Thyroid gland (tissue), 4 donors: ENCODE measurements at regions not wholly inside any gene's neighbourhood (a gene's known extent, or its start where the extent isn't known, plus 50 kb on each side); places are given as distances from the start of the nearest gene placed in this dataset.

Source experiments
- DNase-seq, 2 donors: peaks; one replicate each; pipeline ENCODE4 v3.0.0-alpha.2; 2019
- H3K27ac ChIP-seq, 3 donors: fragments of 200-600 bp; sonication (generic); 1 replicate in 2 of 3; 2 replicates in 1 of 3; pipeline ENCODE4 v1.5.1; 2016 to 2019; ENCODE audit warnings: mild to moderate bottlenecking in 1 of 3, moderate library complexity in 1 of 3
- H3K27me3 ChIP-seq: fragments of 200-600 bp; sonication (generic); one replicate; pipeline ENCODE4 v1.5.1; 2019
- H3K36me3 ChIP-seq, 2 donors: fragments of 200-600 bp; sonication (generic); one replicate each; pipeline ENCODE4 v1.5.1; 2016 to 2019
- H3K4me1 ChIP-seq, 2 donors: fragments of 200-600 bp; sonication (generic); one replicate each; pipeline ENCODE4 v1.5.1; 2017 to 2019
- H3K4me3 ChIP-seq, 3 donors: fragments of 200-600 bp; sonication (generic); replicated peaks in 1 of 3; 1 replicate in 2 of 3; 2 replicates in 1 of 3; pipeline ENCODE4 v1.5.1; 2016; ENCODE audit warnings: mild to moderate bottlenecking in 1 of 3
- H3K9me3 ChIP-seq: fragments of 200-600 bp; sonication (generic); one replicate; pipeline ENCODE4 v1.5.1; 2017
- POLR2A ChIP-seq, 2 donors: fragments of 450-650 bp; IDR thresholded peaks; one replicate each; pipeline ENCODE4 v1.6.1; 2017; ENCODE audit warnings: antibody characterized with exemption in 2 of 2, mild to moderate bottlenecking in 2 of 2, moderate library complexity in 1 of 2
- WGBS, 2 donors: methylation state at CpG; one replicate each; pipeline ENCODE4 v1.1.5; 2017; 5-methylcytosine and 5-hydroxymethylcytosine counted together
- intact Hi-C: fragments of 100-400 bp; cut with DNase I; formaldehyde crosslinking; loops from one replicate; pipeline ENCODE4 v1.15.1; 2023
- TF ChIP-seq, protein P1 (sequence below), 6 experiments: fragments of 200-600 bp in 3 of 6; fragments of 450-650 bp in 3 of 6; sonication (generic) in 3 of 6; IDR thresholded peaks; one replicate each; pipeline ENCODE4 v1.5.1; 2016 to 2019; ENCODE audit warnings: antibody characterized with exemption in 6 of 6, mild to moderate bottlenecking in 2 of 6, inconsistent platforms in 1 of 6, moderate library complexity in 1 of 6

DNA sequence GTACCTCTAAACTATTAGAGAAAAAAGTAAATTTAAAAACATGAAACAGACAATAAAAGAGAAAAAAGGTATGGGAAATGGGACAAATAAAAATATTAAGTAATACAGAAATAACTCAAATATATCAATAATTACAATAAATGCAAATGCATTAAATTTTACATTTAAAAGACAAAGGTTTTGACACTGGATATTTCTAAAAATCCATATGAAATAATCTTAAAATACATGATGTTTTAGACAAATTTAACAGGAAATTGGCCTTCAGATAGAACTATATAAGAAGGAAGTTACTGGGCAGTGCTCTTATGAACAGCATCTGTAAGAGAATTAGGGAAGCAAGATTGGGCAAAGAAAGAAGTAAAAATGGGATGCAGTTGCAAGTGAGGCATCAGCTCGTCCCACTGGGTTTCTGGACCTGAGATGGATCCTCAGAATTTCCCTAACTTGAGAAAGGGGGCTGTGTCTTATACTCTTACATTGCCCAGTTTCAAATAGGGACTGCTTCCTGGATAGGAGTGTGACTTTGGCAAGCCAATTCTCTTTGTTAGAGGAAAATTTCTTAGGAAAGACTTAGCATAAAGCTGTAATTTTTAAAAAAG lies 376.7 kb downstream of the SMOC2 start:
- WGBS, 2 donors: 51 to 52% methylated on average over 1 of the region's 1 CpG
- intact Hi-C loops: no loop called here
- Histone ChIP-seq H3K4me3 (no peak overlapping the region), H3K9me3 (no peaks in the 10 kb centered on the region), H3K27ac (no peak overlapping the region), H3K36me3 (no peaks in the 10 kb centered on the region), H3K27me3 (no peaks in the 10 kb centered on the region), H3K4me1 (no peaks in the 10 kb centered on the region)
- TF ChIP-seq, protein P1, sequence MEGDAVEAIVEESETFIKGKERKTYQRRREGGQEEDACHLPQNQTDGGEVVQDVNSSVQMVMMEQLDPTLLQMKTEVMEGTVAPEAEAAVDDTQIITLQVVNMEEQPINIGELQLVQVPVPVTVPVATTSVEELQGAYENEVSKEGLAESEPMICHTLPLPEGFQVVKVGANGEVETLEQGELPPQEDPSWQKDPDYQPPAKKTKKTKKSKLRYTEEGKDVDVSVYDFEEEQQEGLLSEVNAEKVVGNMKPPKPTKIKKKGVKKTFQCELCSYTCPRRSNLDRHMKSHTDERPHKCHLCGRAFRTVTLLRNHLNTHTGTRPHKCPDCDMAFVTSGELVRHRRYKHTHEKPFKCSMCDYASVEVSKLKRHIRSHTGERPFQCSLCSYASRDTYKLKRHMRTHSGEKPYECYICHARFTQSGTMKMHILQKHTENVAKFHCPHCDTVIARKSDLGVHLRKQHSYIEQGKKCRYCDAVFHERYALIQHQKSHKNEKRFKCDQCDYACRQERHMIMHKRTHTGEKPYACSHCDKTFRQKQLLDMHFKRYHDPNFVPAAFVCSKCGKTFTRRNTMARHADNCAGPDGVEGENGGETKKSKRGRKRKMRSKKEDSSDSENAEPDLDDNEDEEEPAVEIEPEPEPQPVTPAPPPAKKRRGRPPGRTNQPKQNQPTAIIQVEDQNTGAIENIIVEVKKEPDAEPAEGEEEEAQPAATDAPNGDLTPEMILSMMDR (IDR thresholded peaks at IDR 0.05): no peak
- TF ChIP-seq POLR2A (IDR thresholded peaks at IDR 0.05): no peak
- DNase-seq: no peak

DNA sequence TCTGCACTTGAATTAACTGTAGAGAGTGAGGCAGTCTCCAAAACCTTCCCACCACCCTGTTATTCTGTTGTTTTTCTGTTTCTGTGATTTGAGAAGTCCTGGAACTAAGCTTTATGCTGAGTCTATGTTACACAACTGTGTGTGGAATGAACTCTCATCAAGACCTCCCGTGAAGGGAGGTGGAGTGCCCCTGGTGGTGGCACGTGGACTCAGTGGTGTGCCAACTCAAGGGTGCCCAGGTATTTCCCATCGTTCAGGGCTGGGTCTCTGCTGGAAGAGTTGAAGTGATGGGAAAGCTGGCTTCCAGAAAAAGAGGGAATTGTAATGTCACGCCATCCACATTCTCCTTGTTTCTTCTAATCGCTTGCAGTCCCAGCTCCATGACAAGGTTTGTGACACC lies 374.2 kb downstream of the SMOC2 start:
- H3K4me1 ChIP-seq: no peaks in the 10 kb centered on the region
- WGBS, 2 donors: 55 to 56% methylated on average over 5 of the region's 5 CpGs
- peak; percentile 24 to 32 for DNase-seq
- TF ChIP-seq, protein P1 (IDR thresholded peaks at IDR 0.05): peak in 4 of 6 experiments; percentile 18 to 32 (median 30)
- no peak for TF ChIP-seq POLR2A (IDR thresholded peaks at IDR 0.05)
- H3K9me3 ChIP-seq: no peaks in the 10 kb centered on the region
- H3K36me3 ChIP-seq: no peaks in the 10 kb centered on the region
- no peak overlapping the region for H3K27ac ChIP-seq
- no peak overlapping the region for H3K4me3 ChIP-seq
- H3K27me3 ChIP-seq: no peaks in the 10 kb centered on the region
- intact Hi-C loops: no loop called here

DNA sequence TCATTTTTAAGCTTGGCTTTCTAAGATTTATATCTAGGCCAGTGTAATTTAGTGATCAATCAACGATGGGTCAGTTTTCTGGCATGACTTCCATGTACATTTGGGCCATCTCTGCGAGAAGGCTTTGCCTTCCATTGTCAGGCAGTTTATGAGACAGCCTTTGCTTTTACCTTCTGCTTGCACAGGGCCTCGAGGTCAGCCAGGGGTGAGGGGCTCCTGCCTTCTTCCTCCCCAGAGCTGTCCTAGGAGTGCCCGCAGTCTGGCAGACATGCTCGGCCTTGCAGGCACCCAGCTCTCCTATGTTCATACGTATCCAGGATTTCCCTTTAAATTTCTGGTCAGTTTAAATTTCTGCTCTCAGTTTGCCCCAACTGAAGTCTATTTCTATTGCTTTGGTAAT lies 367.2 kb downstream of the SMOC2 start:
- Histone ChIP-seq H3K4me3 (no peak overlapping the region), H3K27ac (no peak overlapping the region), H3K27me3 (no peaks in the 10 kb centered on the region), H3K36me3 (no peaks in the 10 kb centered on the region), H3K4me1 (no peaks in the 10 kb centered on the region), H3K9me3 (no peaks in the 10 kb centered on the region)
- WGBS, 2 donors: 70 to 83% methylated on average over 6 of the region's 6 CpGs
- intact Hi-C loops: no loop called here
- no peak for DNase-seq
- TF ChIP-seq, protein P1 (IDR thresholded peaks at IDR 0.05): no peak
- no peak for TF ChIP-seq POLR2A (IDR thresholded peaks at IDR 0.05)

DNA sequence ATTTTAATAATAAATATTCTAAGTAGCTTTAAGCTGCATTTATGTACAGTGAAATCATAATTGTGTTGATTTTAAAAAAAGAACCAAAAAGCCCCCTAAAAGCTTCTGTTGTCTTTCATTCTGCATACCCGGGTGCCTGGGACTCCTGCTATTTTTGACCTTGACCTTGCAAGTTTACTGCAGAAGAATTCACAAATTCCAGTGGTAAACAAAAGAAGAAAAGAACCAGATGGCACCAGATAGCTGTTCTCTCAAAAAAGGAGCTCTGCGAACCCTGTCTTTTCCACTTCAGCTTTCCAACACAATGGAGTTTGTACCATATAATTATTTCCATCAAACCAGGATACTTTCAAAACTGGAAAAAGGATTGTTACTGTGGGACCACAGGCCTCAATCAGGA lies 363.3 kb downstream of the SMOC2 start:
- H3K27me3 ChIP-seq: no peaks in the 10 kb centered on the region
- no peaks in the 10 kb centered on the region for H3K4me1 ChIP-seq
- no peak for DNase-seq
- no peaks in the 10 kb centered on the region for H3K9me3 ChIP-seq
- intact Hi-C loops: no loop called here
- no peak overlapping the region for H3K4me3 ChIP-seq
- TF ChIP-seq POLR2A (IDR thresholded peaks at IDR 0.05): no peak
- TF ChIP-seq, protein P1 (IDR thresholded peaks at IDR 0.05): no peak
- WGBS, 2 donors: 72 to 75% methylated on average over 2 of the region's 2 CpGs
- H3K36me3 ChIP-seq: no peaks in the 10 kb centered on the region
- no peak overlapping the region for H3K27ac ChIP-seq

DNA sequence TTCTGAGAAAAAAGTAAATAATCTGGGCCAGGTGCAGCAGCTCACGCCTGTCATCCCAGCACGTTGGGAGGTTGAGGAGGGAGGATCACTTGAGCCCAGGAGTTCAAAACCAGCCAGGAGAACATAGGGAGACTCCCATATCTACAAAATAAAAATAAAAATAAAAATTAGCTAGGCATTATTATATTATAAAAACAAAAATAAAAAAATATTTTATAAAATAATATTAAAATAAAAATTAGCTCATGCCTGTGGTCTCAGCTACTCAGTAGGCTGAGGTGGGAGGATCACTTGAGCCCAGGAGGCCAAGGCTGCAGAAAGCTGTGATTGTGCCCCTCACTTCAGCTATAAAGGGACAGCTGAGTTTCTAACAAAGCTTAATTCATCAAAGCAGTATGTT lies 362.9 kb downstream of the SMOC2 start:
- Histone ChIP-seq H3K9me3 (no peaks in the 10 kb centered on the region), H3K27me3 (no peaks in the 10 kb centered on the region), H3K27ac (no peak overlapping the region), H3K4me1 (no peaks in the 10 kb centered on the region), H3K4me3 (no peak overlapping the region), H3K36me3 (no peaks in the 10 kb centered on the region)
- TF ChIP-seq POLR2A (IDR thresholded peaks at IDR 0.05): no peak
- TF ChIP-seq, protein P1 (IDR thresholded peaks at IDR 0.05): no peak
- intact Hi-C loops: no loop called here
- DNase-seq: no peak
- WGBS, 2 donors: 78 to 84% methylated on average over 2 of the region's 2 CpGs
